Lower lobe of right lung (tissue), 2 donors: ENCODE measurements at regions not wholly inside any gene's neighbourhood (a gene's known extent, or its start where the extent isn't known, plus 50 kb on each side); places are given as distances from the start of the nearest gene placed in this dataset.
"Not testable (repeated sequence)": the region's sequence is repeated elsewhere in the genome, so short reads cannot be mapped to it uniquely, and the experiment has no call there.

Experiments
- ATAC-seq, 2 donors: fragments of 200-7000 bp; cut with Tn5 transposase; one replicate each; pipeline ENCODE4 v1.9.1; 2020 to 2022; ENCODE audit warnings: mild to moderate bottlenecking in 2 of 2, moderate library complexity in 2 of 2
- DNase-seq: peaks from one replicate; pipeline ENCODE4 v3.0.0-alpha.2; 2020
- H3K27ac ChIP-seq: fragments of 200-600 bp; one replicate; pipeline ENCODE4 v1.8.0; 2022
- H3K27me3 ChIP-seq: fragments of 200-600 bp; one replicate; pipeline ENCODE4 v1.8.0; 2022; ENCODE audit warnings: low read depth
- H3K36me3 ChIP-seq: fragments of 200-600 bp; one replicate; pipeline ENCODE4 v1.8.0; 2022; ENCODE audit warnings: mild to moderate bottlenecking
- H3K4me1 ChIP-seq: fragments of 200-600 bp; one replicate; pipeline ENCODE4 v1.8.0; 2022
- H3K4me3 ChIP-seq: fragments of 200-600 bp; one replicate; pipeline ENCODE4 v1.8.0; 2022; ENCODE audit warnings: mild to moderate bottlenecking
- H3K9me3 ChIP-seq: fragments of 200-600 bp; one replicate; pipeline ENCODE4 v1.8.0; 2022
- intact Hi-C: fragments of 100-400 bp; cut with DNase I; formaldehyde crosslinking; loops from one replicate; pipeline ENCODE4 v1.11.0; 2022
- TF ChIP-seq, protein P1 (sequence below): fragments of 200-600 bp; IDR thresholded peaks from one replicate; pipeline ENCODE4 v1.8.0; 2022; ENCODE audit warnings: antibody characterized with exemption, mild to moderate bottlenecking
- donor health status: DM: no; HTN: yes; CAD: no; lungs with severe emphysema.

GRCh38 chr13:75959861-75960481 is 323.8 kb downstream of the LMO7 start:
- no peaks in the 10 kb centered on the region for H3K27me3 ChIP-seq
- no peak for DNase-seq
- no peaks in the 10 kb centered on the region for H3K9me3 ChIP-seq
- no peak overlapping the region for H3K4me3 ChIP-seq
- H3K27ac ChIP-seq = no peak overlapping the region
- intact Hi-C loops = no loop called here
- no peaks in the 10 kb centered on the region for H3K36me3 ChIP-seq
- TF ChIP-seq, protein P1, sequence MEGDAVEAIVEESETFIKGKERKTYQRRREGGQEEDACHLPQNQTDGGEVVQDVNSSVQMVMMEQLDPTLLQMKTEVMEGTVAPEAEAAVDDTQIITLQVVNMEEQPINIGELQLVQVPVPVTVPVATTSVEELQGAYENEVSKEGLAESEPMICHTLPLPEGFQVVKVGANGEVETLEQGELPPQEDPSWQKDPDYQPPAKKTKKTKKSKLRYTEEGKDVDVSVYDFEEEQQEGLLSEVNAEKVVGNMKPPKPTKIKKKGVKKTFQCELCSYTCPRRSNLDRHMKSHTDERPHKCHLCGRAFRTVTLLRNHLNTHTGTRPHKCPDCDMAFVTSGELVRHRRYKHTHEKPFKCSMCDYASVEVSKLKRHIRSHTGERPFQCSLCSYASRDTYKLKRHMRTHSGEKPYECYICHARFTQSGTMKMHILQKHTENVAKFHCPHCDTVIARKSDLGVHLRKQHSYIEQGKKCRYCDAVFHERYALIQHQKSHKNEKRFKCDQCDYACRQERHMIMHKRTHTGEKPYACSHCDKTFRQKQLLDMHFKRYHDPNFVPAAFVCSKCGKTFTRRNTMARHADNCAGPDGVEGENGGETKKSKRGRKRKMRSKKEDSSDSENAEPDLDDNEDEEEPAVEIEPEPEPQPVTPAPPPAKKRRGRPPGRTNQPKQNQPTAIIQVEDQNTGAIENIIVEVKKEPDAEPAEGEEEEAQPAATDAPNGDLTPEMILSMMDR = no peak
- ATAC-seq = no peak
- H3K4me1 ChIP-seq = no peaks in the 10 kb centered on the region

GRCh38 chr13:75953589-75953988 is 317.5 kb downstream of the LMO7 start:
- not testable (repeated sequence) for DNase-seq, ATAC-seq

DNA sequence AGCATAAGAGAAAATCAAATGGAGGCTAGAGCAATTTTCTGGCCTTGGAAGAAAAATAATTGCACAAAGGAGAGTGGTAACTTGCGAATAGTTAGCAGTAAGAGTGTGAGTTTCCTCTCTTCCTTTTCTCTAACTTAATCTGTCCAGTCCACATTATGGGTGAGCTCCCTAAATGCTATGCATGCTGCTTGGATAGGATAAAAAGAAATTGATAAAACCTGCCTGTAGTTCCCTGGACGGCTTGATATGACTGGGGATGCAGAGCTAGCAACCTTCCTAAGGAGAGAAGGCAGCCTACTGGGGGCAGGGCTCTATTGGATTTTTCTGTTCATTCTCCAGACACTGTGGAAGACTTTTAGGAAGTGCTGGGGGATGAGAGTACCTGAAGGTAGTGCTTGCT is 311.3 kb downstream of the LMO7 start:
- Histone ChIP-seq H3K4me3 (no peak overlapping the region), H3K27me3 (no peaks in the 10 kb centered on the region), H3K4me1 (no peaks in the 10 kb centered on the region), H3K36me3 (no peaks in the 10 kb centered on the region), H3K9me3 (no peaks in the 10 kb centered on the region), H3K27ac (no peak overlapping the region)
- no peak for ATAC-seq
- TF ChIP-seq, protein P1 = no peak
- DNase-seq = no peak
- intact Hi-C loops = no loop called here

More at GRCh38 chr13:75953589-75953988, 317.5 kb downstream of the LMO7 start:
- H3K4me3 ChIP-seq, H3K36me3 ChIP-seq, H3K4me1 ChIP-seq, H3K27me3 ChIP-seq, intact Hi-C loops, H3K27ac ChIP-seq, H3K9me3 ChIP-seq: not testable (repeated sequence)

GRCh38 chr13:75946536-75947284 is 310.6 kb downstream of the LMO7 start:
- ATAC-seq (no peak), DNase-seq (no peak)
- TF ChIP-seq, protein P1 = no peak
- no peaks in the 10 kb centered on the region for H3K4me1 ChIP-seq
- H3K27me3 ChIP-seq = no peaks in the 10 kb centered on the region
- no peak overlapping the region for H3K4me3 ChIP-seq
- H3K27ac ChIP-seq = no peak overlapping the region
- H3K36me3 ChIP-seq = no peaks in the 10 kb centered on the region
- intact Hi-C loops = no loop called here
- H3K9me3 ChIP-seq = no peaks in the 10 kb centered on the region

DNA sequence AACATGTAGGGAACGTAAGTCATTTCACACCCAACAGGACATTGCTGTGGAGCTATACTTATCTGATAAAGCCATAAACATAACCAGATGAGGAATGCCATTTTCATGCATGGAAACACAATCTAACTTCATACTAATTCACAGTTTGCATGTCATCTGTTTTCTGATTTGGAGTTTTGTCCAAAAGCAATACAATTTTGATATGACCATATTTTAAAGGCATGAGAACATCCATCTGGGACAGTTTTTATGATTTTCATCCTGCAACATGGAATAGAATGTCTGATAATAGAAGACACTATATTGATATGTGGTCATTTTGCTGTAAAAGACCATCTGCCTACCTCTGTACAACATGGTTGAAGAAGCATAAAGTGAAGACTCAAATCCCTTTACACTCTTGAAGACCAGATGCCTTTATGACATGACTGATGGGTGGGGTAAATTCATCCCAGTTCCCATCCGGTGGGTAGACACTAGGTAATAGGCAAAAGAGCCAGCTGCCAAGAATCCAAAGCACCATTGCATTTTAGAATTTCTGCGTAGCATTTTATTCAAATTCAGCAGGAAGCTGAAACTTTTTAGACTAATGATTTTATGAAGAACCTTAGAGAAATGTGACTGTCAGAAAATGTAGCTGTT is 309.8 kb downstream of the LMO7 start:
- Histone ChIP-seq H3K27ac (no peak overlapping the region), H3K36me3 (no peaks in the 10 kb centered on the region), H3K4me1 (no peaks in the 10 kb centered on the region), H3K27me3 (no peaks in the 10 kb centered on the region), H3K4me3 (no peak overlapping the region), H3K9me3 (no peaks in the 10 kb centered on the region)
- TF ChIP-seq, protein P1 = no peak
- ATAC-seq (no peak), DNase-seq (no peak)
- intact Hi-C loops = no loop called here
